ENCODE measurements at regions not wholly inside any gene's neighbourhood (a gene's known extent, or its start where the extent isn't known, plus 50 kb on each side); places are given as distances from the start of the nearest gene placed in this dataset.

DNA sequence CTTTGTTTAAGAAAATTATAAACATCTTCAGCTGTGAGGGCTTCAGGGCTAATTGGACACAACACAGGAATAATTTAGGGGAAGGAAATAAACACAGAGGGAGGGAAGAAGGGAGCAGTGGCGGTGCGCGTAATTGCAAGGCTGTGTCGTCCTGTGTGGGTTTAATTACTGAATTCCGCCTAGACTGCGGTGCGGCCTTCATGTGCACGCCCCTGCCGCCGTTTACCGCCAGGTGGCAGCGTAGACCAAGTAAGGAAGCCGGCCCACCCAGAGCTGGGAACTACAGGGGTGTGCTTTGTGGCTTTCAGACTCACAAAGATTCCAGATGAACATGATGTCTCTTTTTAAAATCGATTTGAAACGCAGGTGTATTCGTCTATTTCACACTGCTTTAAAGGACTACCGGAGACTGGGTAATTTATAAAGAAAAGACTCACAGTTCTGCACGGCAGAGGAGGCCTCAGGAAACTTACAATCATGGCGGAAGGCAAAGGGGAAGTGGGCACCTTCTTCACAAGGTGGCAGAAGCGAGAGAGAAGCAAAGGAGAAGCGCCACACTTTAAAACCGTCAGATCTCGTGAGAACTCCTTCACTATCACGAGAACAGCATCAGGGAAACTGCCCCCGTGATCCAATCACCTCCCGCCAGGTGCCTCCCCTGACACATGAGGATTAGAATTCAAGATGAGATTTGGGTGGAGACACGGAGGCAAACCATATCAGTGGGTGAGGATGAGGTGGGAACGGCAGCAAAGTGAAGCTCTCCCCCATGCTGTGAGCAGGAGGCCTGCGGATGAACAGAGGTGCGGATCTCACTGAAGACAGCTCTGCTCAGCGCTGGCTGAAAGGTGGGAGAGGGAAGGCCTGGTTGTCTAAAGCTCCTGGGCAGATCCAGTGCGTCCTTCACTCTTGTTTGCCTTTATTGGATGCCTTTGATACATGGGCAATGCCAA lies 222.0 kb upstream of the PDE10A start (continued):
- TF ChIP-seq, protein P1, sequence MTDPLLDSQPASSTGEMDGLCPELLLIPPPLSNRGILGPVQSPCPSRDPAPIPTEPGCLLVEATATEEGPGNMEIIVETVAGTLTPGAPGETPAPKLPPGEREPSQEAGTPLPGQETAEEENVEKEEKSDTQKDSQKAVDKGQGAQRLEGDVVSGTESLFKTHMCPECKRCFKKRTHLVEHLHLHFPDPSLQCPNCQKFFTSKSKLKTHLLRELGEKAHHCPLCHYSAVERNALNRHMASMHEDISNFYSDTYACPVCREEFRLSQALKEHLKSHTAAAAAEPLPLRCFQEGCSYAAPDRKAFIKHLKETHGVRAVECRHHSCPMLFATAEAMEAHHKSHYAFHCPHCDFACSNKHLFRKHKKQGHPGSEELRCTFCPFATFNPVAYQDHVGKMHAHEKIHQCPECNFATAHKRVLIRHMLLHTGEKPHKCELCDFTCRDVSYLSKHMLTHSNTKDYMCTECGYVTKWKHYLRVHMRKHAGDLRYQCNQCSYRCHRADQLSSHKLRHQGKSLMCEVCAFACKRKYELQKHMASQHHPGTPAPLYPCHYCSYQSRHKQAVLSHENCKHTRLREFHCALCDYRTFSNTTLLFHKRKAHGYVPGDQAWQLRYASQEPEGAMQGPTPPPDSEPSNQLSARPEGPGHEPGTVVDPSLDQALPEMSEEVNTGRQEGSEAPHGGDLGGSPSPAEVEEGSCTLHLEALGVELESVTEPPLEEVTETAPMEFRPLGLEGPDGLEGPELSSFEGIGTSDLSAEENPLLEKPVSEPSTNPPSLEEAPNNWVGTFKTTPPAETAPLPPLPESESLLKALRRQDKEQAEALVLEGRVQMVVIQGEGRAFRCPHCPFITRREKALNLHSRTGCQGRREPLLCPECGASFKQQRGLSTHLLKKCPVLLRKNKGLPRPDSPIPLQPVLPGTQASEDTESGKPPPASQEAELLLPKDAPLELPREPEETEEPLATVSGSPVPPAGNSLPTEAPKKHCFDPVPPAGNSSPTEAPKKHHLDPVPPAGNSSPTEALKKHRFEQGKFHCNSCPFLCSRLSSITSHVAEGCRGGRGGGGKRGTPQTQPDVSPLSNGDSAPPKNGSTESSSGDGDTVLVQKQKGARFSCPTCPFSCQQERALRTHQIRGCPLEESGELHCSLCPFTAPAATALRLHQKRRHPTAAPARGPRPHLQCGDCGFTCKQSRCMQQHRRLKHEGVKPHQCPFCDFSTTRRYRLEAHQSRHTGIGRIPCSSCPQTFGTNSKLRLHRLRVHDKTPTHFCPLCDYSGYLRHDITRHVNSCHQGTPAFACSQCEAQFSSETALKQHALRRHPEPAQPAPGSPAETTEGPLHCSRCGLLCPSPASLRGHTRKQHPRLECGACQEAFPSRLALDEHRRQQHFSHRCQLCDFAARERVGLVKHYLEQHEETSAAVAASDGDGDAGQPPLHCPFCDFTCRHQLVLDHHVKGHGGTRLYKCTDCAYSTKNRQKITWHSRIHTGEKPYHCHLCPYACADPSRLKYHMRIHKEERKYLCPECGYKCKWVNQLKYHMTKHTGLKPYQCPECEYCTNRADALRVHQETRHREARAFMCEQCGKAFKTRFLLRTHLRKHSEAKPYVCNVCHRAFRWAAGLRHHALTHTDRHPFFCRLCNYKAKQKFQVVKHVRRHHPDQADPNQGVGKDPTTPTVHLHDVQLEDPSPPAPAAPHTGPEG (CRISPR knock-in tag; IDR thresholded peaks at IDR 0.05): no peak
- TF ChIP-seq, protein P2, sequence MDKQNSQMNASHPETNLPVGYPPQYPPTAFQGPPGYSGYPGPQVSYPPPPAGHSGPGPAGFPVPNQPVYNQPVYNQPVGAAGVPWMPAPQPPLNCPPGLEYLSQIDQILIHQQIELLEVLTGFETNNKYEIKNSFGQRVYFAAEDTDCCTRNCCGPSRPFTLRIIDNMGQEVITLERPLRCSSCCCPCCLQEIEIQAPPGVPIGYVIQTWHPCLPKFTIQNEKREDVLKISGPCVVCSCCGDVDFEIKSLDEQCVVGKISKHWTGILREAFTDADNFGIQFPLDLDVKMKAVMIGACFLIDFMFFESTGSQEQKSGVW (CRISPR knock-in tag; IDR thresholded peaks at IDR 0.05; ENCODE audit: borderline replicate concordance): no peak
